Activated CD8-positive, alpha-beta memory T cell treated with anti-CD3 and anti-CD28 coated beads for 24 hours (primary cell): ENCODE measurements at regions not wholly inside any gene's neighbourhood (a gene's known extent, or its start where the extent isn't known, plus 50 kb on each side); places are given as distances from the start of the nearest gene placed in this dataset.

ENCODE experiments used
- DNase-seq: peaks from one replicate; pipeline ENCODE4 v3.0.0-alpha.2; 2020

DNA sequence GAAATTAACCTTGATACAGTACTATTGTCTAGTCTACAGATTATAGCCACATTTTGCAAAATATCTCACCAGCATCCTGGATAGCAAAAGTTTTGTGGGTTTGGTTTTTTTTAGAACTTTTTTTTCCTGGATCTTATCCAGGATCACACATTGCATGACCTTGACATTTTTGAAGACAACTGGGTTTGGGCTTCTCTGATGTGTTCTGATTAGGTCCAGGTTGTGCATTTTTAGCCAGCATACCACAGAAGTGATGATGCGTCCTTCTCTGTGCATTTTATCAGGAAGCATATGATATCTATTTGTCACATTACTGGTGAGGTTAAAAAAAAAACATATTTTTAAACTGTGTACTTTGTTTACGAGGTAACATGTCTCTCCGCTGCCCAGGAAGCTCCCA, 221.0 kb upstream of the OSR1 start:
- no peak for DNase-seq

- no peak for DNase-seq
Measured at GRCh38 chr2:19577723-19578122, 219.3 kb upstream of the OSR1 start.

- DNase-seq, result no peak
Measured at GRCh38 chr2:19576411-19576810, 218.0 kb upstream of the OSR1 start.

GRCh38 chr2:19575641-19576040, 217.2 kb upstream of the OSR1 start:
- no peak for DNase-seq

GRCh38 chr2:19574778-19575260, 216.4 kb upstream of the OSR1 start:
- DNase-seq, result no peak

GRCh38 chr2:19573784-19574183, 215.4 kb upstream of the OSR1 start:
- DNase-seq, result no peak

DNA sequence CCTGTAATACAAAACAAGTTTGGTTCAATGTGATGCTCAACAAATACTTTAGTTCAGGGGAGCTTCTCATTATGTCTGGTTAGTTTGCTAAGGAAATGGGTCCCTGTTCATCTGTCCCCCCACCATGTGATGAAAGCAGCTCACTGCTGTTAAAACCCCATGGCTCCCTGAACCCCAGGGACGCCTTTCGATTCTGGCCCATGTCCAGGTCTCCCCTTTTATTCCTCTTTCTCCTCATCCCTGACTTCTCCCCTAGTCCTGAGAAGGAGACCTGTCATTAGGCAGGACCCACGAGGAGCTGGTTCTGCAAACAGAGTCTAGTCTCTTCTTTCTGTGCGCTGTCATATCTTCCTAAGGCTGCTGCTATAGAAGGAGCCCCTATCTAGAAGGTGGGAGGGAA, 213.3 kb upstream of the OSR1 start:
- DNase-seq, result no peak

- DNase-seq, result no peak
Measured at GRCh38 chr2:19569300-19569791, 210.9 kb upstream of the OSR1 start.

DNA sequence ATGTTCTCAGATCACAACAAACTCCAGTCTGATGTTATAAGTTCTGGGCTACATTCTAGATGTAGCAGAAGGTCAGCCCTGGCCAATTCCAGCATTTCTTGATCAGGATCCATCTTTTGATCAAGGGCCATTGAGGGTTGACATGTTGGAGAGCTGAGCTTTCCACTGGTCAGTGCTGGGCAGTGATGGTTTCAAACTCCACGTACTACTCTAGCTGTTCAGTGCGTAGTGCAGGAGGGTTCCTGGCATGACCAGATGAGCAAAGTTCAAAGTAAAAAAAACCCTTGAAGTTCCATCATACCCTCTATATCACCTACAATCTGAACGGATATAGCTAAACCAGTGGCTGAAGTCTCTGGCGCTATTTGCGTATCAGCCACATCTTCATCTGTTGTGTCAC, 210.4 kb upstream of the OSR1 start:
- DNase-seq, result no peak

- DNase-seq, result no peak
Measured at GRCh38 chr2:19560785-19561184, 202.4 kb upstream of the OSR1 start.

GRCh38 chr2:19559596-19560240, 201.3 kb upstream of the OSR1 start:
- DNase-seq, result no peak

DNA sequence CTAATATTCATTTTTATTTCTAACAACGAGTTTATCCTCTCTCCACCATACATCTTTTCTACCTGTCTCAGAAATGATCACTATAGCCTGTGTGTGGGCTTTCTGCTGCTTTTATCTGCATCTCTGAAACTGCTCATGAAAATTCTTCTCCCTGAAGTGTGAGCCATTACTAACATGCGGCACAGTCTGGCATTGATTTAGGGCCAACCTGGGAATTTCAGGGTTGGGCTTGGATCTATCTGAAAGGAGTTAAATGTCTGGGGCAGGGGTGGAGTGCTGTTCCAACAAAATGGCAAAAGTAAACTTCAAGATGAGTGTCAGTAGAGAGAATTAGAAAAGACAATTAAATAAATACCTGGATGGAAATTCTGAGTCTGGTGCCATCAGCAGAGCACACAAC, 198.2 kb upstream of the OSR1 start:
- no peak for DNase-seq

DNA sequence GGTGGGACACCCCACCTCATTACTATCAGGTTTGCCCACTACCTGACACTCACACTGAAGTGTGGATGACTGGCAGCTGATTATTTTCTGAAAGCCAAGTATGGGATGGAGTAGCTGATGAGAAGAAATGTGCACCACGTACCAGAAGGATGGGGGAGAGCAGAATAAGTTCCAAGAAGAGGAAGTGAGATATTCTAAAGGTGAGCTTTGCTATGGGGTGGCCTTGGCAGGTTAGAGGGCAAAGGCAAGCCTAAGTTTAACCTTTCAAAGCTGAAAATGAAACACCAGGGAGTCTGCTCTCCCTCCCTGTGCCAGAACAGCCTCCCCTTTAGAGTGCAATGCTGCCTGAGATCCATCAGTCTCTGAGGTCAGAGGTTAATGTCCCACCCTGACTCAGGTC, 196.1 kb upstream of the OSR1 start:
- DNase-seq, result no peak

GRCh38 chr2:19552270-19552669, 193.8 kb upstream of the OSR1 start:
- no peak for DNase-seq

DNA sequence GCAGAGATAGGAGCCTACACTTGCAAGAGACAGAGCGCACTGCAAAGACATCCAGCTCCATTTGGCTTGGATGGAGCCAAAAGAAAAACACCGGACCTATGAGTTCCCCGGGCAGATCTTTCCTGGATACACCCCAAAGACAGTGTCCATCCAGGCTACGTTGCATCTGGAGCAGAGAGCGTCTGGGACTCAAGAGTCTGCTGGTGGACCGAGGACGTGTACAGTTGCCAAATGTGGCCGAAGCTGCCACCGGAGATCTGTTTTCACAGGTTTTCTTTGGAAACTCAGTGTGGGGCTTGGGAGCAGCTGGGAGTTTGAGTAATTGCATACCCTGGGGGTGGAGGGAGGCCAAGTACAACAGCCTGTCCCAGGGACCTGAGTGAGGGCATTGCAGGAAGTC, 192.3 kb upstream of the OSR1 start:
- no peak for DNase-seq

- DNase-seq, result no peak
Measured at GRCh38 chr2:19549821-19550220, 191.4 kb upstream of the OSR1 start.

DNA sequence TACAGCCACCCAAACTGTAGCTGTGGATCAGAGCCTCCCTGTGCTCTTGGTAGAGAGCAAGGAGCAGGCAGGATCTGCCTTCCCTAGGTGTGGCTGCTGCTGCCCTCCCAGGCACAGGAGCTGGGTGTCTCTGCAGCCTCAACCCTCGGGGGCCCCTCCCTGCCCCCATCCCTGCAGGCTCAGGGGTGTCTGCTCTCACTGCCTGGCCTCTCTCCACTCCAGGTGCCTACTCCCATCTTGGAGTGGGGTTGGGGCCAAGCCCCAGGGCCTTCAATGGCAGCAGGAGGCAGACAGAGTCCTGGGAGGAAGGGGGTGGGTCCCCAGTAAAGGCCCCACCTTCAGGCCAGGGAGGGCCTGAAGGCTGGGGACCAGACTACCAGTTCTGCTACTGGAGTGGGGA, 189.7 kb upstream of the OSR1 start:
- no peak for DNase-seq

GRCh38 chr2:19547321-19547720, 188.9 kb upstream of the OSR1 start:
- no peak for DNase-seq

DNA sequence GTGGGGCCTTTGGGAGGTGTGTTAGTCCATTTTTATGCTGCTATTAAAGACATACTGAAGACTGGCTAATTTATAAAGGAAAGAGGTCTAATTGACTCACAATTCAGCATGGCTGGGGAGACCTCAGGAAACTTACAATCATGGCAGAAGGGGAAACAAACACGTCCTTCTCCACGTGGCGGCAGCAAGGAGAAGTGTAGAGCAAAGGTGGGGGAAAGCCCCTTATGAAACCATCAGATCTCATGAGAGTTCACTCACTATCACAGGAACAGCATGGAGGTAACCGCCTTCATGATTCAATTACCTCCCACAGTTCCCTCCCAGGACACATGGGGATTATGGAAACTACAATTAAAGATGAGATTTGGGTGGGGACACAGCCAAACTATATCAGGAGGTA, 187.1 kb upstream of the OSR1 start:
- no peak for DNase-seq

DNA sequence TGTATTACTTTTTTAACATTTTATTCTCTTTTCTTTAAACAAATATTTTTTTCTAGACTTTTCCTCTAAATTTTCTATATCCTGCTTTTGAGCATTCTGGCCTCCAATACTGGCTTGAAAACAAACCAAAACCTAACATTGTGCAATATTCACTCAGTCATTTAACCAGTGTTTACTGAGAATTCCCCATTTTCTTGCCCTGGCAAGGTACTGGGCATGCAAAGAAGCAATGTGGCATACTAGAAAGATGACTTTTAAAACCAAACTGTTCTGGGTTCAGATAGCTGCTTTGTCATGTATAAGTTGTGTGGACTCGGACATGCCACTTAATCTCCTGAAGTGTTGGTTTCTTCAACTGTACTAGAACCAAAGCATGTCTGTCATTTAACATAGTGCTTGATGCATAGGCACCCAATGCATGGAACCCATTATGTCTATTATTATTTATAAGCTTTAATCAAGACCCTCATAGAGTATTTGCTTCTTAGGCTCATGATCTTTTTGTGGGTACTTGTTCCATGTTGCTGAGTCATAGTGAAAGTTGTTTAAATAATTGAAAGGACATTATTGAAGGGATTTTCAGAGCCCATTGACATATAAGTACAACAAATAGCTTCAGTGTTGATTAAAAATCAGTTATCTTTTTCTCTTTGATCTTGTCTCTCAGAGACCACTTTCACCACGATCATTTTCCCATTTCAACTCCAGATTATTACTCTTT, 185.4 kb upstream of the OSR1 start:
- no peak for DNase-seq

GRCh38 chr2:19542796-19543662, 184.6 kb upstream of the OSR1 start:
- DNase-seq, result no peak

GRCh38 chr2:19541884-19542283, 183.5 kb upstream of the OSR1 start:
- no peak for DNase-seq

GRCh38 chr2:19540739-19541525, 182.5 kb upstream of the OSR1 start:
- no peak for DNase-seq
